HFF-Myc (cell line): ENCODE measurements at regions not wholly inside any gene's neighbourhood (a gene's known extent, or its start where the extent isn't known, plus 50 kb on each side); places are given as distances from the start of the nearest gene placed in this dataset.

Source experiments
- DNase-seq: peaks from one replicate; pipeline ENCODE4 v3.0.0-alpha.2; 2011; ENCODE audit warnings: low read depth; ENCODE audit errors: extremely low read depth
- H3K4me3 ChIP-seq: replicated peaks from 2 replicates; pipeline ENCODE4 v1.5.1; 2011; ENCODE audit warnings: low read depth, mild to moderate bottlenecking, control low read depth, low read length
- TF ChIP-seq, protein P1 (sequence below): IDR thresholded peaks from 2 replicates; pipeline ENCODE4 v1.5.1; 2012; ENCODE audit warnings: mild to moderate bottlenecking, low read depth, low read length, control low read depth; ENCODE audit errors: missing control alignments

DNA sequence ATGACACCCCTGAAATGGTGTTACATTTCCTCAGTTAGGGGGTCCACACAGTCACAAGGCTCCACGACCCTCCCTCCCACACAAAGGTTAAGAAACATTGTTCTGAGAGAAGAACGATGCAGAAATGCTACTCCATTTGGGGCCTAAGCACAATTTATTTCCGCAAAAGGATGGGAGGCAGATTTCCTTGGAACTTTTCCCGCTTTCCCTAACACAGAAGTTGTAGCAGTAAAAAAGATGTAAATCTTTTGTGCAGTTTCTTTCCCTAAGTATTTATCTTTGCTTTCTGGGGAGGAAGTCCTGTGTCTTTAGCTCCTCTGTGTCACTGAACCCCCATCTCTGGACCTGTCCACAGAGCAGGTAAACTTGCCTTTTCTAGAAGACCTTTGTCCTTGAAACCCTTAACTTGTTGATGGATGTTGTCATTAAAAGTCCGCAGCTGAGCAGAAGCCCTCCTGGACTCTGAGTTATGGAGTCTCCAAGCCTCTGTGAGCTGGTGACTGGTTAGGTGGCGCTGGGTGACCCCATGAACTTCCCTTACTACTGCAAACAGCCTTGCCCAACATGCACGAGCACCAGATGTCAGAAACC, 67.2 kb upstream of the SHISA3 start:
- TF ChIP-seq, protein P1, sequence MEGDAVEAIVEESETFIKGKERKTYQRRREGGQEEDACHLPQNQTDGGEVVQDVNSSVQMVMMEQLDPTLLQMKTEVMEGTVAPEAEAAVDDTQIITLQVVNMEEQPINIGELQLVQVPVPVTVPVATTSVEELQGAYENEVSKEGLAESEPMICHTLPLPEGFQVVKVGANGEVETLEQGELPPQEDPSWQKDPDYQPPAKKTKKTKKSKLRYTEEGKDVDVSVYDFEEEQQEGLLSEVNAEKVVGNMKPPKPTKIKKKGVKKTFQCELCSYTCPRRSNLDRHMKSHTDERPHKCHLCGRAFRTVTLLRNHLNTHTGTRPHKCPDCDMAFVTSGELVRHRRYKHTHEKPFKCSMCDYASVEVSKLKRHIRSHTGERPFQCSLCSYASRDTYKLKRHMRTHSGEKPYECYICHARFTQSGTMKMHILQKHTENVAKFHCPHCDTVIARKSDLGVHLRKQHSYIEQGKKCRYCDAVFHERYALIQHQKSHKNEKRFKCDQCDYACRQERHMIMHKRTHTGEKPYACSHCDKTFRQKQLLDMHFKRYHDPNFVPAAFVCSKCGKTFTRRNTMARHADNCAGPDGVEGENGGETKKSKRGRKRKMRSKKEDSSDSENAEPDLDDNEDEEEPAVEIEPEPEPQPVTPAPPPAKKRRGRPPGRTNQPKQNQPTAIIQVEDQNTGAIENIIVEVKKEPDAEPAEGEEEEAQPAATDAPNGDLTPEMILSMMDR, result no peak
- no peak for DNase-seq
- H3K4me3 ChIP-seq, result no peak overlapping the region

DNA sequence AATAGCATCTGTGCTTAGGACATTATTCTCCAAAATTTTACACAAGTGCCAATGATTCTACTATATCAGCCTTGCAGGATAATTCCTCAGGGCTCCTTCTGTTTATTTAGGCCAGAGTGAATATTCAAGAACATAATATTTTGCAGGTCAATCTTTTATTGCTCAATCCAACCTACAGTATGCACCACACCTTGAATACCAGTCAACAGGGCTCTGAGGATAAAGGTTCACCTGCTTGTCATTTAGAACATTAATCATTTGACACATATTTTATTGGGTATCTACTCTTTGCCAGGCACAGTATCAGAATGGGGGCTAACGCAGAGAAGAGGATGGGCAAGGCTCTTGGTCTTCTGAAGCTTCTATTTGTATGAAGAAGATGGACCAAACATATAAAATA, 66.2 kb upstream of the SHISA3 start:
- no peak overlapping the region for H3K4me3 ChIP-seq
- no peak for DNase-seq

DNA sequence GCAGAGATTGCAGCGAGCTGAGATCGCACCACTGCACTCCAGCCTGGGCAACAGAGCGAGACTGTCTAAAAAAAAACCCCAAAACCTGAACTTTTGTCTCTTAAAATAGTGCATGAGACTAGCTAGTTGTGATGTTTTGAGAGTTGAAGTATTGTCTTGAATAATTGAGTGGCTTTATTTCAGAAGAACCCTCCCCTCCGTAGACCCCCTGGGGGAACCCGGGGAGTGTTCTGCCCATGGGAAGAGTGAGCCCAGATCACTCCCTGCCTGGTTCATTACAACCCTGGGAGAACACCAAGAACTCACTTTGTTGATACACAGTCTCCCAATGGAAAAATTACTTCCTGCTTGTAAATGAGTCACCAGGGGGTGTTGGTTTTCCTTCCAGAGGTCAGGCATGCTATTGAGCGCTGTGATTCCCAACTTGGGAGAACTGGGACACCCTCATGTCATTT, 65.3 kb upstream of the SHISA3 start:
- no peak overlapping the region for H3K4me3 ChIP-seq
- no peak for DNase-seq
- TF ChIP-seq, protein P1, result no peak

More for the DNA sequence above, 66.2 kb upstream of the SHISA3 start:
- TF ChIP-seq, protein P1, result no peak

DNA sequence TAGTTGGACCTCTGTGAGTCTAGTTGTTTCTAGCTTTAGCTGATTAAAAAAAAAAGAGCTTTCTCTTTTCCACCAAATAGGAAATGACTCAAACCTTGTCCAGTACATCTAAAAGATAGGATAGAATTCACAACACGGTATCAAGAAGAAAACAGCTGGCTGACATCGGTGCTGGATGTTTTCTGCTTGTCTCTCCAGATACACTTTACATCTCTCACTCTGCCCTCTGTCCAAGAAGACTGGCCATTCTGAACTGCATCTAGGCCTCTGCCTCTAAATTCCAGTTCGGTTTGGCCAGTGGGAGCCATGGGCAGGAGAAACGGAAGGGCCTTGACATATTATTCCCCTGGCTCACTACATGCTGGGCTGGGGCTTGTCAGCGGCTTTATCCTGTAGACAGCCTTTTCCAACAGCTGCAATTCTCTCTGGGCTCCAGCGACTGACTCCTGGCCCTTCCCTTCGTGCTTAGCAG, 57.3 kb upstream of the SHISA3 start:
- H3K4me3 ChIP-seq, result no peak overlapping the region

DNA sequence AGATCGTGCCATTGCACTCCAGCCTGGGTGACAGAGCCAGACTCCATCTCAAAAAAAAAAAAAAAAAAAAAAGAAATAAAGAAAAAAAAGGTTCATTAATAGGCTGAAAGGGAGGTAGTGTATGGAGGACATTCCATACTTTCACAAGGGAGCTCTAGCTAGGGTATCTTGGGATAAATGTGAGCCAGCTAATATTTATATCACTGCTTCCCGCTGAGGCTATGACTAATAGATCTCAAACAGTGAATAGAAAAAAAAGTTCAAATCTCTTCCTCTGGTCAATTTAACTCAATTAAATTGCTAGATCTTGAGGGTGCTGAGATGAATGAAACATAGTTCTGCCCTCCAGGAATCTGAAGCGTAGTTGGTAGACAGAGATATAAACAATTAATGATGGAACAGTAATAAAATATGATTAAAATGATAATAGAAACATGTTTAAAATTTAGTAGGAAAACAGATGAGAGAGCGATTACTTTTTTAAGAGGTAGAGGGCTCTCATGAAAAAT, 55.7 kb upstream of the SHISA3 start:
- no peak overlapping the region for H3K4me3 ChIP-seq
- no peak for DNase-seq
- TF ChIP-seq, protein P1, result no peak

More for the DNA sequence above, 57.3 kb upstream of the SHISA3 start:
- no peak for DNase-seq
- TF ChIP-seq, protein P1, result no peak

DNA sequence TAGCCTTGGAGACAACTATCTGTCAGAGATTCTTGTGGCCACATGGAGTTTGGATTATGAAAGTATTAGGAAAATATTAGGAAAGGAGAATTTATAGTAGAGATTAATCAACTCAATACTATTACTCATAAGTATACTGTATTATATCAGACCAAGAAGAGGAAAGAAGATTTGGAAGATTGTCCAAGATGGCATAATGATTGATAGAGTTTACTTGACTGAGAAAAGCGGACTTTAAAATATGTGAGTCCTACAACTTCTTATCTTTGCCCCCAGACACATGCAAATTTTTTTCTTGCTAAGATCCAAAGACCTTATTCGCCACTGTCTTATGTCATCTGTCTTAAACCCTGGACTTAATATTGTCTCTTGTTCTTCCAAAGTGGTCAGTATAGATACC, 54.8 kb upstream of the SHISA3 start:
- DNase-seq, result no peak
- TF ChIP-seq, protein P1, result no peak
- no peak overlapping the region for H3K4me3 ChIP-seq
